ENCODE measurements at regions not wholly inside any gene's neighbourhood (a gene's known extent, or its start where the extent isn't known, plus 50 kb on each side); places are given as distances from the start of the nearest gene placed in this dataset.

GRCh38 chr11:104765401-104766095 is 132.7 kb downstream of the CASP12 start:
- no peak for TF ChIP-seq CTCF (IDR thresholded peaks at IDR 0.05; ENCODE audit: borderline replicate concordance, extremely low read depth, low read length, poor library complexity, severe bottlenecking)
- no peak for TF ChIP-seq EZH2 (IDR thresholded peaks at IDR 0.05; ENCODE audit: borderline replicate concordance, low read depth, low read length, severe bottlenecking)

All from DND-41 (cell line).